Activated CD8-positive, alpha-beta T cell treated with anti-CD3 and anti-CD28 coated beads, Interleukin-2, amount 10 ng/mL, durations not matched to agents 7 days and 5 days (primary cell): ENCODE measurements at regions not wholly inside any gene's neighbourhood (a gene's known extent, or its start where the extent isn't known, plus 50 kb on each side); places are given as distances from the start of the nearest gene placed in this dataset.

ENCODE experiments used
- ATAC-seq: fragments of 150-1000 bp; cut with Tn5 transposase; one replicate; pipeline ENCODE4 v1.10.0; 2021; ENCODE audit warnings: moderate library complexity
- CTCF ChIA-PET: fragments of 350-600 bp; sonication (Branson Sonifier 250); formaldehyde crosslinking; loops from one replicate; lab custom pipeline; 2021; ENCODE audit warnings: antibody characterized with exemption; lab: Charles Lee
- POLR2A ChIA-PET: fragments of 350-600 bp; sonication (Branson Sonifier 250); formaldehyde crosslinking; loops from one replicate; lab custom pipeline; 2021; ENCODE audit warnings: antibody characterized with exemption; lab: Charles Lee
- DNase-seq: peaks from one replicate; pipeline ENCODE4 v3.0.0-alpha.2; 2020
- H3K27ac Mint-ChIP-seq: one replicate; pipeline ENCODE4 v1.8.0; 2021; ENCODE audit warnings: mild to moderate bottlenecking, mixed read lengths
- H3K27me3 Mint-ChIP-seq: one replicate; pipeline ENCODE4 v1.8.0; 2021; ENCODE audit warnings: low read depth, mixed read lengths
- H3K36me3 Mint-ChIP-seq: one replicate; pipeline ENCODE4 v1.8.0; 2021; ENCODE audit warnings: low read depth, mixed read lengths
- H3K4me1 Mint-ChIP-seq: one replicate; pipeline ENCODE4 v1.8.0; 2021; ENCODE audit warnings: low read depth, mixed read lengths
- H3K4me3 Mint-ChIP-seq: one replicate; pipeline ENCODE4 v1.8.0; 2021; ENCODE audit warnings: mild to moderate bottlenecking, mixed read lengths
- H3K9me3 Mint-ChIP-seq: one replicate; pipeline ENCODE4 v1.8.0; 2022; ENCODE audit warnings: mixed read lengths; ENCODE audit not compliant: insufficient read depth

- ChIA-PET POLR2A (no interaction called here), CTCF (interaction anchor here (1.8 kb wide), 1 partner anchor 20 kb away, joined by 4 read pairs; no protein-coding TSS in a partner anchor)
- Mint-ChIP-seq H3K36me3 (no peaks in the 10 kb centered on the region), H3K9me3 (no peaks in the 10 kb centered on the region), H3K4me1 (peaks cover 14% of the 10 kb centered on the region), H3K27ac (no peak overlapping the region), H3K27me3 (peaks cover 11% of the 10 kb centered on the region), H3K4me3 (no peak overlapping the region)
- DNase-seq (no peak), ATAC-seq (no peak)
These were observed 94.9 kb upstream of the PAPOLG start for GRCh38 chr2:60661073-60661738.

- no peak for ATAC-seq
- no peaks in the 10 kb centered on the region for H3K9me3 Mint-ChIP-seq
- CTCF ChIA-PET, result interaction anchor here (1.1 kb wide), 1 partner anchor 12 kb away, joined by 4 read pairs; no protein-coding TSS in a partner anchor
- H3K27me3 Mint-ChIP-seq, result peaks cover 11% of the 10 kb centered on the region
- POLR2A ChIA-PET, result no interaction called here
- peaks cover 14% of the 10 kb centered on the region for H3K4me1 Mint-ChIP-seq
- no peak overlapping the region for H3K4me3 Mint-ChIP-seq
- no peaks in the 10 kb centered on the region for H3K36me3 Mint-ChIP-seq
- no peak for DNase-seq
- H3K27ac Mint-ChIP-seq, result no peak overlapping the region
These were observed 93.3 kb upstream of the PAPOLG start for GRCh38 chr2:60662781-60663180.

- no peaks in the 10 kb centered on the region for H3K36me3 Mint-ChIP-seq
- CTCF ChIA-PET, result interaction anchor here (1.2 to 1.3 kb wide), 3 partner anchors 13 to 111 kb away, joined by 3 to 4 read pairs (median 3); no protein-coding TSS in a partner anchor
These were observed 84.1 kb upstream of the PAPOLG start for GRCh38 chr2:60671966-60672365.

GRCh38 chr2:60674524-60675165 is 81.4 kb upstream of the PAPOLG start:
- Mint-ChIP-seq H3K27ac (no peak overlapping the region), H3K4me3 (no peak overlapping the region), H3K36me3 (no peaks in the 10 kb centered on the region), H3K27me3 (peaks cover 8% of the 10 kb centered on the region), H3K9me3 (no peaks in the 10 kb centered on the region), H3K4me1 (peaks cover 29% of the 10 kb centered on the region)
- ChIA-PET POLR2A (no interaction called here), CTCF (interaction anchor here (0.7 to 2.8 kb wide), 31 partner anchors 10 to 330 kb away, joined by 3 to 21 read pairs (median 4); partner anchors contain the start of gene PAPOLG)
- peak; percentile 88 for DNase-seq
- peak; percentile 100 for ATAC-seq

More at GRCh38 chr2:60671966-60672365, 84.1 kb upstream of the PAPOLG start:
- POLR2A ChIA-PET, result no interaction called here
- H3K9me3 Mint-ChIP-seq, result no peaks in the 10 kb centered on the region
- peaks cover 16% of the 10 kb centered on the region for H3K4me1 Mint-ChIP-seq
- H3K27ac Mint-ChIP-seq, result no peak overlapping the region
- peaks cover 5% of the 10 kb centered on the region for H3K27me3 Mint-ChIP-seq
- no peak overlapping the region for H3K4me3 Mint-ChIP-seq
- ATAC-seq, result no peak
- DNase-seq, result no peak

GRCh38 chr2:60675301-60675700 is 80.8 kb upstream of the PAPOLG start:
- no peak for ATAC-seq
- POLR2A ChIA-PET, result no interaction called here

GRCh38 chr2:60676706-60677330 is 79.2 kb upstream of the PAPOLG start:
- Mint-ChIP-seq H3K4me3 (no peak overlapping the region), H3K4me1 (peaks cover 29% of the 10 kb centered on the region), H3K9me3 (no peaks in the 10 kb centered on the region), H3K27ac (no peak overlapping the region), H3K36me3 (no peaks in the 10 kb centered on the region), H3K27me3 (peaks cover 16% of the 10 kb centered on the region)
- DNase-seq, result peak; percentile 39
- ChIA-PET POLR2A (interaction anchor here (1.0 kb wide), 1 partner anchor 59 kb away, joined by 3 read pairs; no protein-coding TSS in a partner anchor), CTCF (interaction anchor here (0.6 to 2.8 kb wide), 7 partner anchors 8 to 919 kb away, joined by 3 to 10 read pairs (median 4); partner anchors contain the start of gene PAPOLG)
- ATAC-seq, result no peak

More at GRCh38 chr2:60675301-60675700, 80.8 kb upstream of the PAPOLG start:
- no peak for DNase-seq
- Mint-ChIP-seq H3K4me1 (peaks cover 29% of the 10 kb centered on the region), H3K27me3 (peaks cover 11% of the 10 kb centered on the region), H3K9me3 (no peaks in the 10 kb centered on the region), H3K27ac (no peak overlapping the region), H3K36me3 (no peaks in the 10 kb centered on the region), H3K4me3 (no peak overlapping the region)
- CTCF ChIA-PET, result interaction anchor here (0.6 to 2.8 kb wide), 31 partner anchors 10 to 330 kb away, joined by 3 to 21 read pairs (median 4); partner anchors contain the start of gene PAPOLG

- Mint-ChIP-seq H3K27me3 (peaks cover 13% of the 10 kb centered on the region), H3K4me1 (peaks cover 29% of the 10 kb centered on the region), H3K9me3 (no peaks in the 10 kb centered on the region), H3K4me3 (no peak overlapping the region), H3K27ac (no peak overlapping the region), H3K36me3 (no peaks in the 10 kb centered on the region)
- ATAC-seq (no peak), DNase-seq (no peak)
- ChIA-PET CTCF (interaction anchor here (0.6 to 1.3 kb wide), 2 partner anchors 8 to 79 kb away, joined by 3 read pairs; partner anchors contain the start of gene PAPOLG), POLR2A (interaction anchor here (1.0 kb wide), 1 partner anchor 60 kb away, joined by 3 read pairs; no protein-coding TSS in a partner anchor)
These were observed 78.7 kb upstream of the PAPOLG start for GRCh38 chr2:60677356-60677755.

GRCh38 chr2:60678551-60678950 is 77.5 kb upstream of the PAPOLG start:
- ChIA-PET CTCF (no interaction called here), POLR2A (no interaction called here)
- ATAC-seq (no peak), DNase-seq (no peak)
- H3K36me3 Mint-ChIP-seq, result no peaks in the 10 kb centered on the region
- H3K4me1 Mint-ChIP-seq, result peaks cover 29% of the 10 kb centered on the region
- H3K27me3 Mint-ChIP-seq, result peaks cover 15% of the 10 kb centered on the region
- no peak overlapping the region for H3K4me3 Mint-ChIP-seq
- no peaks in the 10 kb centered on the region for H3K9me3 Mint-ChIP-seq
- H3K27ac Mint-ChIP-seq, result no peak overlapping the region

- ChIA-PET CTCF (no interaction called here), POLR2A (no interaction called here)
- no peaks in the 10 kb centered on the region for H3K36me3 Mint-ChIP-seq
- peaks cover 29% of the 10 kb centered on the region for H3K4me1 Mint-ChIP-seq
- no peak overlapping the region for H3K27ac Mint-ChIP-seq
- no peaks in the 10 kb centered on the region for H3K9me3 Mint-ChIP-seq
- no peak for ATAC-seq
- no peak overlapping the region for H3K4me3 Mint-ChIP-seq
- DNase-seq, result no peak
- peaks cover 14% of the 10 kb centered on the region for H3K27me3 Mint-ChIP-seq
These were observed 76.9 kb upstream of the PAPOLG start for GRCh38 chr2:60679036-60679780.

GRCh38 chr2:60693551-60693950 is 62.5 kb upstream of the PAPOLG start:
- ATAC-seq, result no peak
- CTCF ChIA-PET, result no interaction called here
- Mint-ChIP-seq H3K4me1 (no peaks in the 10 kb centered on the region), H3K27me3 (peaks cover 5% of the 10 kb centered on the region), H3K4me3 (no peak overlapping the region), H3K36me3 (no peaks in the 10 kb centered on the region), H3K9me3 (no peaks in the 10 kb centered on the region), H3K27ac (no peak overlapping the region)
- POLR2A ChIA-PET, result no interaction called here
- DNase-seq, result no peak

GRCh38 chr2:60695793-60696192 is 60.3 kb upstream of the PAPOLG start:
- no peak overlapping the region for H3K4me3 Mint-ChIP-seq
- H3K4me1 Mint-ChIP-seq, result no peaks in the 10 kb centered on the region
- no peak for DNase-seq
- no peaks in the 10 kb centered on the region for H3K36me3 Mint-ChIP-seq
- CTCF ChIA-PET, result interaction anchor here (1.2 kb wide), 1 partner anchor 13 kb away, joined by 3 read pairs; no protein-coding TSS in a partner anchor
- H3K9me3 Mint-ChIP-seq, result no peaks in the 10 kb centered on the region
- H3K27me3 Mint-ChIP-seq, result peaks cover 3% of the 10 kb centered on the region
- no peak for ATAC-seq
- no peak overlapping the region for H3K27ac Mint-ChIP-seq
- POLR2A ChIA-PET, result no interaction called here
